PC-9 (cell line): ENCODE measurements at regions not wholly inside any gene's neighbourhood (a gene's known extent, or its start where the extent isn't known, plus 50 kb on each side); places are given as distances from the start of the nearest gene placed in this dataset.

Experiments
- CTCF ChIP-seq: fragments of 200-600 bp; sonication (generic); conservative IDR thresholded peaks from 2 replicates; pipeline ENCODE4 v1.6.1; 2017; ENCODE audit warnings: mixed run types, antibody characterized with exemption, mild to moderate bottlenecking, moderate library complexity
- EZH2 ChIP-seq: fragments of 200-600 bp; sonication (generic); IDR thresholded peaks from 2 replicates; pipeline ENCODE4 v1.8.0; 2017; ENCODE audit warnings: antibody characterized with exemption, low read depth

DNA sequence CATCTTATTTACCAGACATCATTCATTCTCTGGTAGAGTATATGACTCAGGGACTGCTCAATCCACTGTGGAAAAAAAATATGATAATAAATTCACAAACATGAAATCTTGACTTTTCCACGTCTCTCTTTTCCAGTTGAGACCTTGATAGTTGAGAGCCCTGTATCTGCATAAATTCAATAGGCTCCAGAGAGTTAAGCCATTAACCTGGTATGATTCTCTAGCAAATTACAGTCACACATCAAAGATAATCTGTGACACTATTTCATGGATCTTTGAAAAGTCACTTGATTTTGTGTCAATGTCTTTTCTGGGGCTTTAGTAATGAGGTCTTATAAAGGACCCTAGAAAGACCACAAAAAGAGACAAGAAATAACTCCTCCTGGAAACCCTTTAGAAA is 154.2 kb upstream of the FOXG1 start:
- no peak for TF ChIP-seq CTCF
- TF ChIP-seq EZH2 = no peak
